DMS153 treated with DMSO at 0.1 percent for 48 hours (cell line): ENCODE measurements at regions not wholly inside any gene's neighbourhood (a gene's known extent, or its start where the extent isn't known, plus 50 kb on each side); places are given as distances from the start of the nearest gene placed in this dataset.
"Not testable (repeated sequence)": the region's sequence is repeated elsewhere in the genome, so short reads cannot be mapped to it uniquely, and the experiment has no call there.

Experiments used
- DNase-seq: peaks from one replicate; lab custom pipeline; 2025; ENCODE audit not compliant: unreplicated experiment; lab: John Stamatoyannopoulos, UW

DNA sequence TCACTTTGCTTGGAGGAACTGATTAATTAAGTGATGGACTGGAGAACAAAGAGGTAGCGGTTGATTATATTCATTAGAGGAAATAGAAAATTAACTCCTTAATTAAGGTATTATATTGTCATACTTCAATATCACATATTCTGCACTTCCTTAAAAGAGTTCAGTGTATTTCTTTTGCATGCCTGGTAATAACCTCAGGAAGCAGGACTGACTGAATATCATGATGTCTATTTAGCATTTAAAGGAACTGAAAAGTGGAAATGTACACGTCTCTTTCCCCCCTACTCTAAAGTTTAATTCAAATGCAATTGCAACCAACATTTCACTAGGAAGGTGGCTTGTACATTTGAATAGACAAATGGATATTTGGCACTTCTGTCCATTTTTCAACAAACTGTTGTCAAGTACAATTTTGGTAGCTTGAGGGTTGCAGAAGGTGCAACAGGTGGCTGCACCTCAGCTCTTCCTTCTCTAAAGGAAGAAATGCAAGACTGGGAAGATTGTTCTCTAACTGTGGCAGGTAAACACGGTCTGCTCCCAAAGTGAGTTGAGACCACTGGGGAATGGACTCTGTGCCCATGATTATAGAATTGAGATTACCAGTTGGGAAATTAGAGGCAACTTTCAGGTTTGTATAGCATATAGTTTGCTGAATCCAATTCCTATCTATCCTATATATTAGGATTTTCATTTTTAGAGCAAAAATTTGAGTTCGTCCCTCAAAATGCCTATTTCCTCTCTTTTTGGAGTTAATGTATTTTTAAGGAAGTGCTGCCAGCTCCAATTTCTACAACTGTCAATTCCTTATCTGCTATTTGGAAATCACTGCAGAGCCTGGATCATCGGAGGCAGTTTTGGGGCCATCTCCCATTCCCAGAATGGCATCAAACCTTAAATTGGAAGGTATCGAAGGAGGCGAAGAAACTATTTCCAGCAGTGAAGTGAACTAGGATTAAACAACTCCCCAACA lies 98.9 kb upstream of the TAF11L2 start:
- DNase-seq = no peak

DNA sequence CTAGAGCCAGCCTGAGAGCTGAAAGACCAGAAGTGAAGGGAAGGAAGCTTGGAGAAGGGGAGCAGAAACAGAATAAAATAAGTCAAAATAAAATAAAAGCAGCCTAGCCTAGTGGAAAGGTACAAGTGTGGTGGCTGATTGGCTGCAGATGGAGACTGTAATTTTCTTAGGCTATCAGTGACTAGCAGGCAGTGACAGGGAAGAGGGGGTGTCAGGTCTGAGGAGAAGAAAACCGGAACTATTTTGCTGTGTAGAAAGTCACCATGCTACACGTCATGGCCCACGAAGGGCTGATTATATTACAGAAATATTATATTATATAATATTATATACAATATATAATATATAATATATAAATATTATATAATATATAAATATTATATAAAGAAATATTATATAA lies 98.1 kb upstream of the TAF11L2 start:
- no peak for DNase-seq

DNA sequence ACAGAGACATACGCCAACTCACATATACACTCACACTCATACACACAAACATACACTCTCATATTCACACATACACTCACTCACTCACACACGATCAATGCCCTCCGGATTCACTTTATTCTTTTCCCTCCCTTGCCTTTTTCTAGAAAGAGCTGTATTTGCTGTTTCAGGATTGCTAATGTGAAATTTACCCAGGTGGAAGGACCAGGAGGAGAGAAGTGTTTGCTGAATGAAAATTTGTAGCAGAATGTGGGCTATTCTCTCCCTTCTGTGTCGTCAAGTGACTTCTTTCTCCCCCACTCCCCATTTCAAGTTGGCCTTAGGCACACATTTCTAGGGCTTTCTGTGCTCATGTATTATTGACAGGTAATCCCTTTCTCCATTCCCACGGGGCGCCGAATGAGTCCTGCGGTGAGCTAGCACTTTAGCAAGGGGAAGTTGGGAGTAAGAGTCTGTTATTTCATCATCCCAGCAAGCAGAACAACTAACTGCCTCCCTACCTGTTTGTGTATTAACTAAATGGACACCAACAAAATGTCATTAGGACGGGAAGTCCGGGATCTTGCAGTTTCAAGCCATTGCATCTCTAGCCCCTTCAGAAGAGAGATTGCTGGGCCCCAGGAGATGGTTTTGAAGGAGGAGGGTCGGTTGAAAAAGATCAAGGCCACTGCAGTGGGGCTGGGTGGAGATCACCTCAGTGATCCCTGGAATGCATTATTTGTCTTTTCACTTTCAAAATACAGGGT lies 97.1 kb upstream of the TAF11L2 start:
- no peak for DNase-seq

DNA sequence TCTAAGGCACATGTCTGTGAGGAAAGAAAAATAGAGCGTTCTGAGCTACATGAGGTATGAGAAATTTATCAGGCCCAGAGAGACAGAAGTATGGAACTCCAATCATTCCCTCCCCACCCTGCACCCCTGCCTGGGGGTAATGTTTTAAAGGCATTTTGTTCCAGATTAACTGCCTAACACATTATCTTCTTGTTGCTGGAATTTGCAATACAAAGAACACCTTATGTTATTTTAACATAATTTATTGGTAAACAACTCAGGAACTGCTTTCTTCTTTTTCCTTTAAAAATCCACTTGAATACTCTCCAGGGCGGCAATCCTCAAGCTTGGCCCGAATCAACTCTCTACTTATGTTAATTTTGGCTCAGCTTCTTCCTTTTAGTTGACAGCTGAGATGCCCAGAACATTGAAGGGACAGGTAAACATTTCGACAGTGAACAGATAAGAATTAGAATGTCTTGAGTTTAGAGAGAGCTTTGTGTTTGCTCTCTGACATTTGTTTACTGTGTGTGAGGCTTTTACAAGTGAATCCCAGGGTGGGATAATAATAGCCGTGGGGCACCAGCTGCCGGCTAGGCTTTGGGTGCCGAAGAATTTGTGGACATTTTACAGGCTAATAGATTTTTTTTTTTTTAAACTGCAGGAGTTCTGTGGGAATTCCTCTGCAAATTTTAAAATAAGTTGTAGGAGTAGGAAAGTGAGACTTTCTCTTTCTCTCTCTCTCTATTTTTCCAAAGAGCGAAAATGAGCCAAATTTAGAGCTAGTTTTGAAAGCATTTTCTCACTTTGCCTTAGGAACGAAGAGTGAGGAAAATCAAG lies 96.4 kb upstream of the TAF11L2 start:
- DNase-seq = no peak

DNA sequence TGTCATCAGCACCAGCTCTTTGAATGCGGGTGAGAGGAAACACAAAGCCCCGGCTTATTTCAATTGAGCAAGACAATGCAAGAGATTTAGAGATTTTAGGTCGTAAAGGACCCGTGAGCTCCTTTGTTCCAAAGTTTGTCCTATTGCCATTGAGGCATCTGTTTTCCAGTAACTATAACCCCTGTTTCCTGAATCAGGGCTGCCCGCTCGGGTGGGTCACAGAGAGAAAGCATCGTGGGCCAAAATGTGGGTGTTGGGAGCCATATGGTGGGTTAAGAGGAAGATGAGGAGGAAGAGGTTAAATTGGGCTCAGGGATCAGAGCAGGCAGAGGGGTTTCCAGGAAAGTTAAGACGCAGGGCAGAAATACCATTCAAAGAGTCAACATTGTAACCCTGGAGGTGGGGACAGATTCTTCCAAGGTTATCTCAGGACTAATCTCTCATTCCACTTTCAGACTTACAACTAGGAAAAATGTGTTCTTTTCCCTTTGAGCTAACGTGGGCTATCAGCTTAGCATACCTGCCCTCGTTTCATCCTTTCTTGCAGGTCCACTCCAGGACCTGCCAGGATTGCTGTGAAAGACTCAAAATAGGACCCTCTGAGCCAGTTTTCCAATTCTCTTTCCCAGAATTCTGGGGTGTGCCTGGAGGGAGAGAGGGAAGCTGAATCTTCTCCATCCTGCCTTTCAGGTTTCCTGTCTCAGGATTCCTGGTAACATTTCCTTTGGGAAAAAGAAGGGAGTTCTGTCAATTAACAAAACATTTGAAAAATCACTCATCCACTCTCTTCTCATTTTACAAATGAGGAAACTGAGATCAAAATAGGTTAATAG lies 95.5 kb upstream of the TAF11L2 start:
- no peak for DNase-seq

DNA sequence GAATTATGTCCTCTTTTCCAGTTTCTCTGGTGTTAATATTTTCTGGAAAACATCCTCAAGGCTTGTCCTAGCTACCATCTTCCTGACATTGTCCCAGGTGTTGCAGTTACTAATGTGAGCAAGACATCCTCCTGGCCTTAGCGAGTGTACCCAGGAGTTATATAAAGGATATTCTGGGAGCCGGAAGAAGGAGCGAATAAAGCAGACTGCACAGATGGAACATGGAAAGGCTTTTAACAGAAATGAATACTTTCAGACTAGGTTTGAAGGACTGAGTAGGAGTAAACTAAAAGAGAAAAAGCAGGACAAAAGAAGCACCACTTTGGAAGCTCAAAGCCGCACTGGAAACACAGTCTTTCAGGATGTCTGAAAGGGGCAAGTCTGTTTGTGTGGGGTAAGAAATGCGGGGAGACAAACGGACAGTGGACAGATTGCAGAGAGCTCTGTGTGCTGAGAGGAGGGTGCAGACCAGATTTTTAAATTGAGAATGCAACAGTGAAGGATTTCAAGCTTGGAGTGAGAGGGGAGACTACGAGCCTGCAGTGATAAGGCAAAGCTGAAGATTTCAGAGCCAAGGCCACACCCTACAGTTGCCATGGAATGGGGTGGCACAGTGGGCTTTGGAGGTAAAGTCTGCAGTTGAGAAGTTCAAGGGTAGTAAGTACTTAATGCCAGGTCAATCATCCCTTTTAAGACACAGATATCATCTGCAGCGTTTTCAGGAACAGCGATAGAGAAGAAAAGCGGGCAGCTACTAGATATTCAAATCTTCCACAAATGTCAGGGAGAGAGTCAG lies 94.1 kb upstream of the TAF11L2 start:
- DNase-seq = no peak

DNA sequence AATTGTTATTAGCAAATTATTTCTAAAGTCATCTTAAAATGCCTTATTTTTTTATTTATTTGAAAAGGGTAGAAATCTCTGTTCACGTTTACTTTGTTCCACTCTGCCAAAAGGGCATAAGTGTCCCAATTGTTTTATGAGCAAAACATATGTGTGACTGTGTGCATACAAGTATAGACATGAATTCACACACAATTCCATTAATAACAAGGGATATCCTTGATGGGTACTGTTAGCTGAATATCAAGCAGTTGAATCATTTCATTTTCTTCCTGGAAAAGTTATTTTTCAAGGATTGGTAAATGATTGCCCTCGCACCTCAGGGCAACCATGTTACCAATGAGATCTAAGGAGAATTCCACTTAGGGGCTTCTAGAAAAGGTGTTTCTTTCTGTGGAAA lies 92.1 kb upstream of the TAF11L2 start:
- DNase-seq = no peak

DNA sequence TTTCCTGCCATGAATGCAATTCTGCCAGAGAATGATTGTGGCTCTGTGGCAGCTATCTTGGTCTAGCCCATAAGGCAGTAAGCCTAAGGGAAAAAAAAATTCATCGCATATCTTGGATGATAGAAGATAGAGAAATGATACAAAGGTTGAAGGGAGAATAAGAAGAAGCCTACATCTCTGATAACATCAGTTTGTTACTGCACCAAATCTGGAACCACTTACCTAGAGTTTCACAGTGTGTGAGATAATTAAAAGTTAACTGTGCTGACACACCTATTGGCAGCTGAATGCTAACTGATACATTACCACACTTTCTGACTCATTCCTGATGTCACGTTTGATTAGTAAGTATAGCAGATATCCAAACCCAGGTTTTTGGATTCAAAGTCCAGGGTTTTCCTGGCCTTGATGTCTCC lies 91.6 kb upstream of the TAF11L2 start:
- DNase-seq = no peak

DNA sequence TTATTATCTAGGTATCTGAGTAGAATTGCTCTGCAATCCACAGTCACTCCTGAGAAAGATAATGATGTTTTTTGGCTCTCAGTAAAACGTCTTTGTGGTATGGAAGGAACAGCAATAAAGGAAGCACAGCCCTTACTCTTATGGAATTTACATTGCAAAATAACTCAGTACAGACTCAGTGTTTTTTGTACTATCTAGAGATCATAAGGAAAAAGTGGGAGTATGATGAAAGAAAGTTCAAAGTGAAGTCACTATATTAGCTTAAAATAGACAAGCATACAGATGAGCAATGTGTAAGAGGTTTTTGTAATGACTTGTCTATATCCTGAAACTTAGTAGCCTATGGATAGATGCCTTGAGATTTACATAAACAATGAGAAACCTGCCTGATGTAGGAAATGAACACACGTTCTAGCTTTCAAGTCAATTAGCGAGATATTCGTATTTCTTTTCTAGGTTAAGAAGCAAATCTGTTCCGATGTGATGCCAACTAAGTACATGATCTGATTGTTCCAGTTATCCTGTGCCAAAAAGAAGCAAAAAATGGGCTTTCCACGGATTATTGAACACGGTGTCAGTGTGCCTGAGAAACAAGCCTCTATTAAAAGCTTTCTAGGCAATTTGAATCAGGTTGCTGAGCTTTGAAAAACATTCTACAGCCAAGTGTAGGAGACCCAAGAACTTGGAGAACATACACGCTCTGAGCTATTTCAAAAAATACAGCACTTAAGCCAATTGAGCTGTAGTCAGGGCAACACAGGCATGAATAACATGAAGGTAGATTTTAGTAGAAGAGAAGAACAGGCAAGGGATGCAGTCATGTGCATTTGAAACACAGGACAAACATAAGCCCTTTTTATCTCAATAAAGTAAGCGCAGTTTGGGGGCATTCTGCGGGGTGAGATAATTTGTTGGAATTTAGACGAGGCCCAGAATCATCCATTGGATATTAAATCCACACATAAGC lies 86.3 kb upstream of the TAF11L2 start:
- DNase-seq = no peak

DNA sequence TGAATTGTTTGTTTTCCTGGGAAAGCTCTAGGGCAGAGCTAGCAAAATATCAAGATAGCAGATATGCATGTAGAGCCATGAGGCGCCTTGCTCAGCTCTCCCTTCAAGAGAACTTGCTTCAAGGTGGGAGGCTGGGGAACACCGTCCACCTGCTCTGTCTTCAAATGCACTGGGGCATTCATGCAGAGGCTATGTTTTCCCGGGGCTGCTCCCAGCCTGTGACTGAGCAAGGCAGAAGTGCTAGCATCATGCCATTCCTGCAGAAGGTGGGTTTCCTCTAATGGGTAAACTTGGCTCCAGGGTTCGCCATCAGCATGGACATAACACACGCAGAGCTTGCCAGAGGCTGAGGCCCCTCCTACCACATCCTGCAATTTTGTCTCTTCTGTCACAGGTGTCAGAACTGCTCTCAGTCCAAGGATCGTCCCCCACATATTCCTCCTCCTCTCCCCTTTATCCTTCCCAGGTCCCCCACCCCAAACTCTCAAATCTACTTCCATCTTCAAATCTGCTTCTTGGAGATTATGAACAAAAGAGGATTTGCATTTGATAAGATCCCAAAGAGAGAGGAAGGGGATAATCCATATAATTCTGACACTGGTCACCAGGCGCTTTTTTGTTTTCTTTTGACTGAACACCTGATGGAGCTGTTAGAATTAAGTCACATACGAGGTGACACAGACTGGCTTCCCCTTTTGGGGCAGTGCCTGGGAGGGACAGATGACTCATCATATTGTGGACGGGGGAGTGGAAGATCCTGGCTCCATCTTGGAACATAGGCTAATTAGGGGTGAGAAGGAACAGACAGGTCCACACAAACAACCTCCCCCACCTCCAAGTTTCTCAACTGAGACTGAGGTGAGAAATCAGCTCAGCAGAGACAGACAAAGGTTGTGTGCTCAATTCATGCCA lies 85.0 kb upstream of the TAF11L2 start:
- no peak for DNase-seq

DNA sequence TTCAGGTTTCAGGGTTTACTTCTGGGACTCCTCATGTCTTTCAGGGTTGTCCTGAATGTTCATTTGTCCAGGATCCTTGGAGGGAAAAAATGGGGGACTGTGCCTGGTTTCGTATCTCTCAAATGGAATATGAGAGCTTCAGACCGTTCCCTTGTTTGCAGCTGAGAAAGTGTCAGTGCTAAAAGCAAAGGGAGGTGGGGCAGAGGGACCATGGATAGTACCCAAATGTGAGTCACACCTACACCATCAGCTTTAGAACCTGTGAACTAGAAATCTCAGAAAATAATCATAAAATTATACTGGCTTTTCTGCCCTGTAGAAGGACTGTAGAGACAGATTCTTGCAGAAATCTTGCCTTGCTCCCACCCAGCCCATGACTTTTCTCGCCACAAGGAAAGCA lies 84.3 kb upstream of the TAF11L2 start:
- DNase-seq = no peak

DNA sequence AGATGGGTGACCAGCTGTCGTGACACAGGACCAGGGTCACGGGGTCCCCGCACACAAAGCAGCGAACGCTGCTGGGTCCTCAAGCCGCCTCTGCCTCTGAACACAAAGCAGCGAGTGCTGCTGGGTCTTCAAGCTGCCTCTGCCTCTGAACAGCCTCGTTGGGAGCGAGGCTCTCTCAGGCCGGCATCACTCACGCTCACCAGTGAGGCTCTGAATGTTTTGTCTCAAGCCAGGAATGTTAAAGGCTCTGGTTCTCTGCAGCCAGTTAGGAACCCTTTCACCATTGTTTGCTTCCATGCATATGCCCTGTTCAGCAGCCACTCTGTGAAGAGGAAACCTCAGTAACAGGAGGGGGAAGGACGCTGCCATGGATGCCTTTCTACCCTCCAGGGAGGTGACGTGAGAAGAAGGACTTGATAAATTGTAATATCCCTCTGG lies 82.7 kb upstream of the TAF11L2 start:
- DNase-seq = peak; percentile 21

DNA sequence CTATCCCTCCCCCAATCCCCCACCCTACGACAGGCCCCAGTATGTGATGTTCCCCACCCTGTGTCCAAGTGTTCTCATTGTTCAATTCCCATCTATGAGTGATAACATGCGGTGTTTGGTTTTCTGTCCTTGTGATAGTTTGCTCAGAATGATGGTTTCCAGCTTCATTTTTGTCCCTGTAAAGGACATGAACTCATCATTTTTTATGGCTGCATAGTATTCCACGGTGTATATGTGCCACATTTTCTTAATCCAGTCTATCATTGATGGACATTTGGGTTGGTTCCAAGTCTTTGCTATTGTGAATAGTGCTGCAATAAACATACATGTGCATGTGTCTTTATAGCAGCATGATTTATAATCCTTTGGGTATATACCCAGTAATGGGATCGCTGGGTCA lies 81.7 kb upstream of the TAF11L2 start:
- DNase-seq = not testable (repeated sequence)

DNA sequence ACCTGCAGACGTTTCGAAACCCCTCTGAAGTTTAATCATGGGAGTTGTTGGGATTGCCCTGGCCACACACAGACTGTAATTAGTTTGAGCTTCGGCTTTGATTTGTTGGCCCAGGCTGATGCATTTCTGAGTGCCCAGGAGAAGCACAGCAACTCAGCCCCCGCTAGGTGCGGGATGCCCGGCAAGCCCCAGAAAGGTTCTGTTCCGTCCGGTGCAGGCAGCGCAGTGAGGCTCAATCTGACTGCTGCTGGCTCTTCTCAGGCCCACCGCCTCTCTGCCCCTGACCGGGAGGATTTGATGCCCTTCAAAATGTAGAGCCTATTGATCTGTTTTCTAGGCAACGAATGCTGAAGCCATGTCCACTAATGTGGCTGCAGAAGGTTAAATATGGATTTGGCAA lies 73.4 kb upstream of the TAF11L2 start:
- no peak for DNase-seq

DNA sequence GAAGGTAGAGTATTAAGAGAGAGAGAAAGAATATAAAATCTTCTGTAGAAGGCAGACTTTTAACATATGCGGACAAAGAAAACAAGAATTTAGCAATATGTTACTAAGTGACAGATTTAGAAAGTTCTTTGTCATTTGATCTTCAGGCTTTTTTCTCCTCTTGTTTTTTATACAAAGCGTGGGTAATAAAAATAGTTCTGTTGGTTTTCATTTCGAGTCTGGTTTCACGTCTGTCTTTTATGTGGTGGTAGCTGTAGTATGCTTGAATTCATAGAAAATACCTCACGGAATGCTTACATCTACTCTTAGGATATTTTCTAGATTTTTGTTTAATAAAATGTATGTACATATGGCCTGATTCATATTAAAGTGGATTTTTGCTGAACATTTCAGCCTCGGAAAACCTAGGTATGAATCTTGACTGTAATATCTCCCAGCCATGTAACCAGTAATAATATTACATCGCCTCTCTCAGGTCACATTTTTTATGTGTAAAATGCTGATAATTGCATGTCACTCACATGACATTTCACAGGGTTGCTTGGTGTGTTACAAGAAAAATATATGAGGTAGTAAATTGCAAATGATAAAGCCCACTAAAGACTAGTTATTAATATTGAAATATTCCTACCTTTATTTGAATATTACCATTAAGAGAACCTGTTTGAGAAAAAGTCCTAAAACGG lies 72.5 kb upstream of the TAF11L2 start:
- DNase-seq = no peak

DNA sequence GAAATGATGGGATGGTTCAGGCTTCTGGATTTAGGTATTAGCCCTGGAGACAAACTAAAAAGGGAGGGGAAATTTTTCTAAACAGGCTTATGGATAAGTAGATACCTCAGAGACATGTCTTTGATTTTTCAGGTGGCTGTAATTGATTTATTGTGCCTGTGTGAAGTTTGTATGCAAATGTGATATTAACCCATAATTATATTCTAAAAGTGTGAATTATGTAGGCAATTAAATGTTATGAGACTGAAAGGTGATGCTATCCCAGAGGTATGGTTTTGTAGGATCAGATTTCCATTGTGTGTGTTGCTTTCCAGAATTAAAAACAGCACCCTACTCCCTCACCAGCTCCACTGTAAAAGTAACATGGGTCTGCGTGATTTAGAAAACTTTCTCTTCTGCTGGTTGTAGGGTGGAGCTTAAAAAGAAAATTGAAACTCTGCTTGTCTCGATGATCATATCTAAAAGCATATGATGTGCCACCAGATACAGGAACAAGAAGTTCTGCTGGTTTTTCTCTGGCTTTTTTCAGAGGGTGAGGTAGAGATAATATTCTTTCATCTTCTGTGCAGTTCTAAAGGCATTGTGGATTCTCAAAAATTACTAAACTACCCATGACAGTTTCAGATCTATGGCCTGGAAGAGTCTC lies 71.8 kb upstream of the TAF11L2 start:
- DNase-seq = no peak
